WTC11 (cell line): ENCODE measurements at regions not wholly inside any gene's neighbourhood (a gene's known extent, or its start where the extent isn't known, plus 50 kb on each side); places are given as distances from the start of the nearest gene placed in this dataset.
"Not testable (repeated sequence)": the region's sequence is repeated elsewhere in the genome, so short reads cannot be mapped to it uniquely, and the experiment has no call there.

Experiments
- ETV6 ChIP-seq: sonication (generic); formaldehyde crosslinking; IDR thresholded peaks from 2 replicates; pipeline ENCODE4 v1.8.1; 2022; ENCODE audit warnings: mild to moderate bottlenecking, missing genetic modification reagents
- TEAD4 ChIP-seq: sonication (generic); formaldehyde crosslinking; IDR thresholded peaks from 2 replicates; pipeline ENCODE4 v1.8.0; 2022; ENCODE audit warnings: mild to moderate bottlenecking, missing genetic modification reagents
- ZNF232 ChIP-seq: sonication (generic); formaldehyde crosslinking; IDR thresholded peaks from 2 replicates; pipeline ENCODE4 v1.8.0; 2022; ENCODE audit warnings: mild to moderate bottlenecking, missing genetic modification reagents
- TF ChIP-seq, protein P1 (sequence below): fragments of 200-600 bp; IDR thresholded peaks from 2 replicates; pipeline ENCODE4 v1.8.0; 2022; ENCODE audit warnings: antibody characterized with exemption
- TF ChIP-seq, protein P2 (sequence below): sonication (generic); formaldehyde crosslinking; IDR thresholded peaks from 2 replicates; pipeline ENCODE4 v1.8.1; 2022; ENCODE audit warnings: mild to moderate bottlenecking, moderate library complexity, missing genetic modification reagents

DNA sequence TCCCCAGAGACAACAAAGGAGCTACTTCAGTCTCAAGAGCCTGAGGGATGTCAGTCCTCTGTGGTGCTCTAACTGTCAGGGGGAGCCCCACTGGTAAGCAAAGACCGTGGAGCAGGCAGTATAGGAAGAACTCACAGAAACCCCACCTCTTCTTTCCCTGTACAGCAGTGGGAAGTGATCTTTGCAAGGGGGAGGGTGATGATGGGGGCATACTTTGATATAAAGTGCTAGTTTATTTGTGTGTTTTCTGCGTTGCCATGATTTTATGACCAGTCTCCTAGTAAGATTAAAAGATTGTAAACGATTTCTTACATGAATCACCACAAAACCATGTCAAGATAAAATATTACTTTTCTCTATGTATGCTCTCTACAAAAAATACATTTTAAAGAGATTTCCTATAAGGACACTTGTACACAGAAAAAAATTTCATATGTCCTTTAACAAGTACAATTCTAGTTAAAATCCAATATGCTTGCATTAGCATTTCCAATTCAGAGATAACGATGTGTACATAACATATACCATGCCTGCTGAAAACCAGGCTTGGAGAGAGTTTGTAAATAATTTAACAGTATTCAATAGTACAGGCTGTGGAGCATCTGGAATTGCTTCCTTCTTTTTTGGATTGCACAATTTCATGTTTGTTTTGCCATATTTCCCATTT lies 690.0 kb downstream of the PRIM2 start:
- TF ChIP-seq, protein P1, sequence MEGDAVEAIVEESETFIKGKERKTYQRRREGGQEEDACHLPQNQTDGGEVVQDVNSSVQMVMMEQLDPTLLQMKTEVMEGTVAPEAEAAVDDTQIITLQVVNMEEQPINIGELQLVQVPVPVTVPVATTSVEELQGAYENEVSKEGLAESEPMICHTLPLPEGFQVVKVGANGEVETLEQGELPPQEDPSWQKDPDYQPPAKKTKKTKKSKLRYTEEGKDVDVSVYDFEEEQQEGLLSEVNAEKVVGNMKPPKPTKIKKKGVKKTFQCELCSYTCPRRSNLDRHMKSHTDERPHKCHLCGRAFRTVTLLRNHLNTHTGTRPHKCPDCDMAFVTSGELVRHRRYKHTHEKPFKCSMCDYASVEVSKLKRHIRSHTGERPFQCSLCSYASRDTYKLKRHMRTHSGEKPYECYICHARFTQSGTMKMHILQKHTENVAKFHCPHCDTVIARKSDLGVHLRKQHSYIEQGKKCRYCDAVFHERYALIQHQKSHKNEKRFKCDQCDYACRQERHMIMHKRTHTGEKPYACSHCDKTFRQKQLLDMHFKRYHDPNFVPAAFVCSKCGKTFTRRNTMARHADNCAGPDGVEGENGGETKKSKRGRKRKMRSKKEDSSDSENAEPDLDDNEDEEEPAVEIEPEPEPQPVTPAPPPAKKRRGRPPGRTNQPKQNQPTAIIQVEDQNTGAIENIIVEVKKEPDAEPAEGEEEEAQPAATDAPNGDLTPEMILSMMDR: not testable (repeated sequence)
- not testable (repeated sequence) for TF ChIP-seq TEAD4 (CRISPR knock-in tag); ZNF232 (CRISPR knock-in tag); ETV6
- TF ChIP-seq, protein P2, sequence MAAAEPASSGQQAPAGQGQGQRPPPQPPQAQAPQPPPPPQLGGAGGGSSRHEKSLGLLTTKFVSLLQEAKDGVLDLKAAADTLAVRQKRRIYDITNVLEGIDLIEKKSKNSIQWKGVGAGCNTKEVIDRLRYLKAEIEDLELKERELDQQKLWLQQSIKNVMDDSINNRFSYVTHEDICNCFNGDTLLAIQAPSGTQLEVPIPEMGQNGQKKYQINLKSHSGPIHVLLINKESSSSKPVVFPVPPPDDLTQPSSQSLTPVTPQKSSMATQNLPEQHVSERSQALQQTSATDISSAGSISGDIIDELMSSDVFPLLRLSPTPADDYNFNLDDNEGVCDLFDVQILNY: not testable (repeated sequence)
